GM21576 (cell line): ENCODE measurements at regions not wholly inside any gene's neighbourhood (a gene's known extent, or its start where the extent isn't known, plus 50 kb on each side); places are given as distances from the start of the nearest gene placed in this dataset.

ENCODE experiments used
- ATAC-seq: cut with Tn5 transposase; IDR thresholded peaks from one replicate; pipeline ENCODE4 v1.9.1; 2021; ENCODE audit warnings: mild to moderate bottlenecking, moderate library complexity; ENCODE audit not compliant: unreplicated experiment

DNA sequence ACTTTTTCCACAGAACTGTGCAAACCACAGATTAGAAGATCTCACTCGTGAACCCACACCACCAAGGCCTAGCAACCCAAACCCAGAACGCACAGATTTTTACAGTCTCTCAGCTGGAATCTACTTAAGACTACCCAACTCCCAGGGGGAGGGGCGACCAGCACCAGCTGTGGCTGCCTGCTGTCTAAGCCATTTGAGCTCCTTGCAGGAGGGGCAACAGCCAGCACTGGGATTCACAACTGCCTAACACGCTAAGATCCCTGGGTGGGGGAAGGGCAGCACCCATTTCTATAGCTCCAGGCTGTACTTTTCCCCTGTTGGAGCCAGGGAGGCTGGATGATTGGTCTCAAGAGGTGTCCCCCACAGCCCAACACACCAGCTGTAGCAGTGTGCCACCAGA, 368.8 kb downstream of the SUCLA2 start:
- no peak for ATAC-seq

- no peak for ATAC-seq
These were observed 372.4 kb downstream of the SUCLA2 start for GRCh38 chr13:47628666-47629065.

DNA sequence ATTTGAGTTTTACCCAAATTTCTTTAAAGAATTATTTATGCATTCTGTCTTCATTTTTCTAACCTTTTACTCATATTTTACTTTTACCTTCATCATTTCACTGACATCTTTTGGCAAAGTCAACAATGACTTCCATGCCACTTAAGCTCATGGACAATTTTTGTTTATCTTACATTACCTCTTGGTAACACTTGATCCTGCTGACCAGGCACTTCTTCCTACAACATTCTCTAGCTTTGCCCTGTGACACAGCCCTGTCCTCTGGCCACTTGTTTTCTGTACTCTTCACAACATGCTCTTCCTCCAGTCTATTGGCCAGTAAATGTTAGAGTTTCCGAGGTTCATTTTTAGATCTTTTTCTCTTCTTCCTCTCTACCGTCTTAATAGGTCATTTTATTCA, 377.2 kb downstream of the SUCLA2 start:
- ATAC-seq, result no peak

GRCh38 chr13:47621931-47622330, 379.1 kb downstream of the SUCLA2 start:
- no peak for ATAC-seq

DNA sequence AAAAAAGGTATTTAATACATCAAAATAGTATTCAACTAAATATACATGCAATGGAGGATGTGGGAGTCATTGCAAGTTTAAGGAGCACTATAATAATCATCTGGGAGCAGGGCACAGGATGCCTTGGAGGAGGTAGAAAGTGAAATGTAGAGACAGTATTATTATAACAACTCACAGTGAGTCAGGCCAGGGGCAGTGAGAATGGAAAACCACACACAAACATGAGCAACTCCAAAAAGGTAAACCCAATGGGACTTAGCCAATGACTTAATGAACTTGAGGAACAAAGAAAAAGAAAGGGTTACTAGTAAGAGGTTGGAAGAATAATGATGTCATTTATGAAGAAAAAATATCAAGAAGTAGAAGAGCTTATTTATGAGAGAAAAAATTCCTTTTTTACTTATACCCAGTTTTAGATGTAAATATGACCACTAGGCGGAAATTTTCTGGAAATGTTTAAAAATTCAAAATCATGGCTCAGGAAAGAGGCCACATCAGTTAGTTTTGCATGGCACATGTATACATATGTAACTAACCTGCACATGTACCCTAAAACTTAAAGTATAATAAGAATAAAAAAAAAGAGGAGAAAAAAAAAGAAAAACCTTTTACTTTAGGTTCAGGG, 389.3 kb downstream of the SUCLA2 start:
- ATAC-seq, result no peak

DNA sequence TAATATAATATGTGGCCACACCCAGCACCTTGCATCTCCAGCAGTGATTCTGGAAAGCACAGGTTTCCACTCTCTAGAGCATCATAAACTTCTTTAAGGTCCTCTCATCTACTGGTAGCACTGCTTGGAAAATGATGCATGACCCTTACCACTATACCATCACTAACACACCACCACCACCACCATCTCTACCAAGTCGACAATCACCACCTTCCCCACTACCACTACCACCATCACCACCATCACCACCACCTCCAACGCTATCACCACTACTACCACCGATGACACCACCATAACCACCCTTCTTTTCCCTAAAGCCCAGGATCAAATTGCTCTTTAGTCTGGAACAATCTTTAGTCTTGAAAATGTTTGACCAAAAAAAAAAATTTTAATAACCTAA, 390.4 kb downstream of the SUCLA2 start:
- no peak for ATAC-seq

GRCh38 chr13:47603365-47603764, 397.7 kb downstream of the SUCLA2 start:
- ATAC-seq, result no peak

DNA sequence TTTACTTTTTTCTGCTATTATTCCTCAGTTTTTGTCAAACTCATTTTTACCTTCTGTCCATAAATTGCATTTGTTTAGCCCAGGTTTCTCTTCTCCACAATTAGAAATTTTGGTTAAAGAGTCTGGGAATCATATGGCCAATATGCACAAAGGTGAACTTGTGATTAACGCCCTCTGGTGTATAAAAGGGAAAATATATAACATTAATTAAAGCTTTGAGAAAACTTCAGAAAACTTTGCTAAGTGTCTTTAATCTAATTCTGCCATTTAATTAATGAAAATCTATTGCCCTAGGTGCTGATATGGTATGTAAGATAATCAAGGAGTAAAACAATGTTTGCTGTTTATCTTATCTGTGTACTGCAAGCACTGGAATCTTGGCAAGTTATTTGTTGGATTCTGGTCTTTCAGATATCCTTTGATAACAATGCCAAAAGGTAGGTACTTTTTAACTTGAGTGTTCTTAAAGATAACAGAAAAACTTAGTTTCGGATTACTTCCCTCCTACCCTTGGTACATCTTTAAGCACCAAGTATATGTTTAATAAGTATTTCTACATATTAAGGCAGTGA, 402.6 kb downstream of the SUCLA2 start:
- ATAC-seq, result no peak

DNA sequence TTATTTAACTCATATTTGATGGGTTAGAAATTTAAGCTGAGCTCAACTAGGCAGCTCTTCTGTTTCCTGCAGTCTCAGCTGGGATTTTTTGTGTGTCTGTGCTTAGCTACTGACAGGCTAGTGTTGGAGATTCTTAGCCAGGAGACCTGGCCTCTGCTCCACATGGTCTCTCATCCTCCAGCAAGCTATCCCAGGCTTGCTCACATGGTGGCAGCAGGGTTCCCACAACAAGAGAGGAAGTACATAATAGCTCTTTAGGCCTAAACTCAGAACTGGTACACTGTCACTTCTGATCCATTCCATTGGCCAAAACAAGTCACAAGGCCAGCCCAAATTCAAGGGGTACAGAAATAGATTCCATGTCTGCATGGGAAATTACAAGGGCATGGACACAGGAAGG, 406.2 kb downstream of the SUCLA2 start:
- ATAC-seq, result no peak

DNA sequence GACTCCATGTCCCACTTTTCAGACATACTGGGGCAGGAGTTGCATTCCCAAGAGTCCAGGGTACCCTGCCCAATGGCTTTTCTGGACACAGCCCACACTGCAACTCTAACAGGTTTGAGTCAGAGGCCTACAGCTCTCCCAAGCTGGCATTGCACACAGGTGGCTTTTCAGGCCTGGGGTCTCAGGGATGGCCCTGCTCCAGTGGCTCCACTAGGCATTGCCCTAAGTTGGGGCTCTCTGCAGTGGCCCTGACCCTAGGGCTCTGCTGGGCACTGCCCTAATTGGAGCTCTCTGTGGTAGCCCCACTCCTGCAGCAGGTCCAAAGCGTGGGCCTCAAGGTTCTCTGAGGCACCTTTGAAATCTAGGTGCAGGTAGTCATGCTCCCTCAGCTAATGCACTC, 408.8 kb downstream of the SUCLA2 start:
- ATAC-seq, result no peak

DNA sequence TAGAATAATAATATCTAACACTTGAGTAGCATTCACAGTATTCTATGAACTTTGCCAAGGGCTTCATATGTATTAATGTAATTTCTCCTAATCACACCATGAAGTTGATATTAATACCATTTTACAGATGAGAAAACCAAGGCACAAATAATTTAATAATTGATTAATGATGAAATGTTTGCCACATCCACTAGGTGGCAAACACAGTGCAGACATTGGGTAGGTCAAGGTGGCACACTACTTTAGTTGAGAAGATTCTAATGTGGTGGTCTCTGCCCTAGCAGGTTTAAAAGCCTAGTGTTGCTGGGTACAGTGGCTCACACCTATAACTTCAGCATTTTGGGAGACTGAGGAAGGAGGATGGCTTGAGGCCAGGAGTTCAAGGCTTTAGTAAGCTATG, 412.4 kb downstream of the SUCLA2 start:
- no peak for ATAC-seq

GRCh38 chr13:47572375-47572774, 428.7 kb downstream of the SUCLA2 start:
- no peak for ATAC-seq

- ATAC-seq, result no peak
These were observed 437.0 kb downstream of the SUCLA2 start for GRCh38 chr13:47564041-47564440.

DNA sequence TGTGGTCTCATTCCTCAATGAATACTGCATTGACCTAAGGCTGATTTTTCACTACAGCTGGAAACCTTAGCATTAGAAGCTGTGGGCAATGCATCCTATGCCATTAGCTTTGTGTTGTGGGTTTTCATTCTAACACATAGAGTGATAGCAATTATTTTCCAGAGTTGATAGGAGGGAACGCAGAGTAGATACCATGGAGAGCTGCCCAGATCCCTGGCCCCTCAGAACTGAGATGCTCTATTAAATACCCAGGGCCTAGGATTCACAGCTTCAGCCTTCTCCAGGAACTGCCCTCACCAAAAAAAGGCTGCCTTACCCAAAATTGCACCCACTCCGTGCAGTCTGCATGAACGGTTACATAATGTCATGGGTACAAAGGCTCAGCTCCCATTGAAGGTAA, 444.4 kb downstream of the SUCLA2 start:
- ATAC-seq, result no peak

DNA sequence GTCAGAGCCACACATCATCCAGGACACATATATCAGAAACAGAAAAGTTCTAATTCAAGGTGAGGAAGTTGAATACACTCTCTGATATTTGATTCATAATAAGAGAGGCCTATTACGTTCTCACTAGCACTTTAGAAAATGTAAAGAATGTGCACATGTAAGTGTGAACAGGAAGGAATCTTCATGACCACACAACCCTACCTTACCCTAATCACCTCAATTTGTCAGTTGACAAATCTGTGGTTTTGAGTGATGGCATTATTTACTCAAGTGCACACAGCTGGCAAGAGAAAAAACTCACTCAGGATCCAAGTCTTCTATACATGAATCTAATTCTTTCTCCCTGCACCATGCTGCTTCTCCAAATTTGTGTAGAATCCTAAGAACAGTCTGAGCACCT, 445.8 kb downstream of the SUCLA2 start:
- no peak for ATAC-seq

GRCh38 chr13:47553329-47553977, 447.6 kb downstream of the SUCLA2 start:
- no peak for ATAC-seq

DNA sequence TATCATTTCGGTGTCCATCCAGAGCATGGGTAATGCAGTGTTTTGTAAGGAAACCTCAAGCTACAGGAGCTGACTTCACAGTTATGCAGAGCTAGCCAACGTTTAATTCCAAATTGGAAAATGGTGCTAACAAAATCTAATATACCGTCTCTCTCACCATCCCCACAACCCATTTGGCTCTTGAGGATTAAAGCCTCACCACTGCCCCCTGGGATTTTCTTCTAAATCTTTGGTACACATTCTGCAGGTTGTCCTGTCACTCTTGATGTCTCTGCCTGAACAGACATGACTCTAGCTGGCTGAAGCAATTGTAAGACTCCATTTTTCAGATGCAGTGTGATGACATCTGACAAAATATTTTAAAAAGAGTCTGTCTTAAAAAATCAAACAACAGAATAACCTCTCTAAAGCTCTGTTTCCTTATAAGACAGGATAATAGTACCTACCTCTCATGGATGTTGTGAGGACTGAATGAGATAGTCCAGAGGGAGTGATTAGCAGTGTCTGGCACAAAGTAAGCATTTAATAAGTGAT, 451.8 kb downstream of the SUCLA2 start:
- no peak for ATAC-seq

DNA sequence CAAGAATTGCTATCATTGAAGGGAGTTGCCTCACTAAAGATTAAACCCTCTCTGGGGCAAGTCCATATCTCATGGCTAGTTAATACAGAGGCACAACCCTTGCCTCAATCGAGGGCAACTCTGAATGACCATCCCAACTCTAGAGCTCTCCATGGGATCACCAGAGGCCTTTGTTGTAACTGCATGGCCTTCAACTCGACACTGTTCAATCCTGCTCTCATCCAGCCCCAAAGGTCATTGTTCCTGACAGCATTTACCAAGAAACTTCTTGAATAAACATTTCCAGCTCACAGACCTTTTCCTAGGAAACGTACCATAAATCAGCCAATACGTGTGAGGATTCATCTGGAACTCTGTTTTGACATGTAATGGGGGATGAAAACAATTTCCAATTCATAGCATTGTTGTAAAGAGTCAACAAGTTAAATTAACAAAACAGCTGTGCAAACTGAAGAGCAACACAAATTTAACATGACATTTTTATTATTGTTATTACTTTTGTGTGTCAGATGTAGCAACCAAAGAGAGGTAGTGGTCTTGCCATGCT, 452.7 kb downstream of the SUCLA2 start:
- ATAC-seq, result no peak

DNA sequence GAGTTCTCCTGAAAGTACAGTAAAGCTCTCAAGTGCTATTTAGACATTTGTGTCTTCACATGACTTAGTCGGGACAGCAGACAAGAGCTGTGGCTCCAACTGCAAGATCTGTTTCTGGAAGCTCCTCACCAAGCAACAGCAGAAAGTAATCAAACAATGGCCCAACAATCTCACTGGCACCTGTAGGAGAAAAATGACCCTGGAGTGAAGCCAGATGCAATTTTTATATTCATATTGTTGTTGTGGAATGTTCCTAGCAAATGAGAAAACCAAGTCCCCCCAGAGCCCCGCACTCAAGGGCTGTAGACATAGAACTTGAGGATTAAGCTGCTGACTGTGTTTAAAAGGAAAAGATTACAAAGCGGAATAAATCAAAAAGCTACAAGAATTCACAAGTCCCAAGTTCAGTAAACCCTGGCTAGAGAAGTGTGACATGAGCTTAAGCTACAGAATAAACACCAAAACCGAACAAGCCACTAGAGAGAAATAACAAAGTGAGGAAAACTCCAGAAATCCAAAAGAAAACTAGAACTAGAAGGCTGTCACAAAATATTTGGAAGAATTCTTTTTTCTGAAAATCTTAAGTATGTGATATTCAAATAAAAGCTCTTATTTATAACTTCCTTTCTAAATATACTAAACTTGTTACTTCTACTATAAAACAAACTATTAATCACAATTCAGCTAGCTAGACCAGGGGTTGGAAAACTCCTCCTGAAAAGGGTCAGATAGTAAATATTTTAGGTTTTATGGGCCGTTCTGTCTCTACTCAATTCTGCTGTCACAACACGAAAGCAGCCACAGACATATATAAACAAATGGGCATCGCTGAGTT, 454.5 kb downstream of the SUCLA2 start:
- ATAC-seq, result no peak

- ATAC-seq, result no peak
These were observed 455.7 kb downstream of the SUCLA2 start for GRCh38 chr13:47545201-47546024.
